Left lobe of liver (tissue), 2 donors: ENCODE measurements at regions not wholly inside any gene's neighbourhood (a gene's known extent, or its start where the extent isn't known, plus 50 kb on each side); places are given as distances from the start of the nearest gene placed in this dataset.

Experiments used
- ATAC-seq: fragments of 200-7000 bp; cut with Tn5 transposase; one replicate; pipeline ENCODE4 v1.9.1; 2020; ENCODE audit warnings: mild to moderate bottlenecking, moderate library complexity
- DNase-seq: peaks from one replicate; pipeline ENCODE4 v3.0.0-alpha.2; 2020; ENCODE audit warnings: low spot score
- donor health status: DM: no; HTN: no; CAD: no; lungs with moderate emphysema.
- donor health status: DM: no; HTN: yes; CAD: no.

DNA sequence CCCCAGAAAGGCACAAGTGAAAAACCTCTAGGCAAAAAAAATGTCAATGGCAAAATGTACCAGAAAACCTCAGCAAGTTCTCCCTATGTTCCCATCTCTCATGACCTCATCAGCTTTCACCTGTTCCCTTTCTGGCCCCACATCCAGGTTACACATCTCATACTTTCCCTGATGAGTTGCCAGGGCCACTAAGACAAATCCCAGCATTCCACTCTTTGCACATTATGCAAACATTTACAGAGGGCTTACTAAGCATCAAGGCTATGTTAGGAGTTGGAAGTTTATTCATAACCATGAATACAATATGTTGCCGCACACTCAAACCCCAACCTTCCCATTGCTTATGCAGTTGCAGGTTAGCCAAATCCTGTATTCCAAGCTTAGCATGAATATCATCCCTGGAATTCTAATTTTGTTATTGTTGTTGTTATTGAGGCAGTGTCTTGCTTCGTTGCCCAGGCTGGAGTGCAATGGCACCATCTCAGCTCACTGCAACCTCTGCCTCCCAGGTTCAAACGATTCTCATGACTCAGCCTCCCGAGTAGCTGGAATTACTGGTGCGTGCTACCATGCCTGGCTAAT lies 129.3 kb upstream of the UBE2E2 start:
- DNase-seq (no peak), ATAC-seq (no peak)

DNA sequence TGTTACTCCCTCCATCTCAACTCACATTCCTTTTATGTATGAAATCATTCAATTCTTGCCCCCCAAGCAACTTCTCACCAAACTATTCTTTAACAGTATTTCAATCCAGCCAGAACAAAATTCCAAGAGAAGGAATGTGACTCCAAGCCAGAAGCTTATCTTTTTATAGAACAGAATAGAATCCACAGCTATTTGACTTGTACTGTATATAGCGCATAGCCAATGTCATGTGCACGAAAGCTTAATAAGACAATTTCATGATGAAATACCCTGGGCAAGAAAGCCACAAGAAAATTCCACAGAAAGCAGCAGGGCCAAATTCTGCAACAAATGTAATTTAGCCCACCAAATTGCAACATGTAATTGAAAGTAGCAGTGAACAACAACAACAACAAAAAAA lies 127.6 kb upstream of the UBE2E2 start:
- ATAC-seq (no peak), DNase-seq (no peak)

- no peak for ATAC-seq
These were observed 126.7 kb upstream of the UBE2E2 start for GRCh38 chr3:23076437-23076836.

GRCh38 chr3:23077126-23077525 lies 126.0 kb upstream of the UBE2E2 start:
- ATAC-seq, result no peak
- DNase-seq, result no peak

More at GRCh38 chr3:23076437-23076836, 126.7 kb upstream of the UBE2E2 start:
- no peak for DNase-seq

- ATAC-seq (no peak), DNase-seq (no peak)
These were observed 124.4 kb upstream of the UBE2E2 start for GRCh38 chr3:23078735-23079134.

- ATAC-seq, result peak; percentile 29
These were observed 123.2 kb upstream of the UBE2E2 start for GRCh38 chr3:23079976-23080375.

GRCh38 chr3:23083701-23084100 lies 119.4 kb upstream of the UBE2E2 start:
- ATAC-seq, result no peak
- DNase-seq, result no peak

More at GRCh38 chr3:23079976-23080375, 123.2 kb upstream of the UBE2E2 start:
- no peak for DNase-seq

DNA sequence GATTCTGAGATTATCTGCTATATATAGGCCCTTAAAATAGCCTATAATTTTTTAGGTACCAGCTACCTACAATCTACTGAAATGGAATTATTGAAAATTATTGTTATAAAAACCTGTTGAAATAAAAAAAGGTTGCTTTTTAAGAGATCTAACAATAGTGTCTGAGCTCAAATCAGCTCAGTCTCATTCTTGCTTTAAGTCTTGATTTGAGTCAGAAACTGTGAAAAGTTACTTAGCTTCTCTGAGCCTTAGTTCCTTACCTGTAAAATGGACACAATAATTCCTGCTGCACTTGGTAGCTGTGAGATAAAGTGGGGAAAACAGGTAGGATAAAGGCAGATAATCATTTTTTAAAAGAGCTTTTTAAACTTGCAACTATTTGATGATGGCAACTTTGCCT lies 118.8 kb upstream of the UBE2E2 start:
- DNase-seq, result no peak
- ATAC-seq, result no peak

- no peak for DNase-seq
- ATAC-seq, result peak; percentile 36
These were observed 117.9 kb upstream of the UBE2E2 start for GRCh38 chr3:23085261-23085660.

DNA sequence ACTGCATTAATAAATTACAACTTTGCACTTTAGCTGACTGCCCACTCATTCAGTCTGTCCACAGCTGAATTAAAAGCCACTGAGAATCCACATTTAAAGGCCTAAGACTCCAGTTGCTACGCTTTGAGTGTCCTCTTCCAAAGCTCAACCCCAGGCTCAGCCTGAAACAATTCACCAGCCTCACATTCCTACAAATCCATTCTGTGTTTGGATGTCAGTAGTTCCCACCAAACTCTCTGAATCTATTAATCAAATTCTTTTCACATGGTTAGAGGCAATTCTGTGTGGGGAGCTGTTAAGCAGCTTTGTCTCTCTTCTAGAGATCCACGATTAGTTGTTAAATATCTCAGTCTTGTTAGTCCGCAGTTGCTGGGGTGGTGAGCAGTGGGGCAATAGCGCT lies 116.8 kb upstream of the UBE2E2 start:
- ATAC-seq (no peak), DNase-seq (no peak)

- ATAC-seq (no peak), DNase-seq (no peak)
These were observed 116.3 kb upstream of the UBE2E2 start for GRCh38 chr3:23086831-23087230.

DNA sequence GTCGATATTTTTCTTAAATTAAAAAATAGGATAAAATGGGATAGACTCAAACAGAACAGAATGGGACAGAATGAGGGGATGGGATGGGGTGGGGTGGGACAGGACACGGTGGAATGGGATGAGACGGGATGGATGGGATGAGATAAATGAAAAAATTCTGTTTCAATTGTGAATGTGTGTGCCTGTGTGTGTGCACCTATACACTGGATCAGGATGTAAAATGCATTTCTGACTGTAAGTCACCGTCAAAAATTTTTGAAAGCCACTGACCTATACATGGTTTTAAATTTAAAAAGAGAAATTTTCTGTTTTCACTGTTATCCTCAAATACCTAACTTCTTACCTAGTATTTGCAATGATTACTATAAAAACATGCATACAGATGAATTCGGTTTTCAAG lies 108.7 kb upstream of the UBE2E2 start:
- DNase-seq (no peak), ATAC-seq (no peak)

- DNase-seq, result no peak
- no peak for ATAC-seq
These were observed 108.2 kb upstream of the UBE2E2 start for GRCh38 chr3:23094890-23095462.

GRCh38 chr3:23096041-23096440 lies 107.1 kb upstream of the UBE2E2 start:
- ATAC-seq, result no peak
- no peak for DNase-seq

DNA sequence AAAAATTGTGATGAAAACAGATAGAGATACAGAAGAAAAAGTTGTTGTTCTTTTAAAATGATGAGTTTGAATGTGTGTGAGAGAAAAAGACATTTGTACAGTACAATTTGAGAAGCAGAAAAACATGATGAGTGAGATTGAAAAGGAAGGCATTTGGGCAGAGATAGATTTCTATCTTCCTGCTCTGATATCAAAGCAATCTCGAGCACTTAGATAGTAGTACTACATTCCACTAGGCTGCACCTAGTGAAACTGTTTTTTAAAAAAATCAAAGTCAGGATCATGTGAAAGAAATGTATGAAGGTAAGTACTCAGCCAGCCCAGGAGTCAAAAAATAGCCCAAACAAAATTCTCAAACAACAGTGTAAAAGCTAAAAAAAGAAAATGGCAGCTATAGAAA lies 104.1 kb upstream of the UBE2E2 start:
- ATAC-seq (no peak), DNase-seq (no peak)

GRCh38 chr3:23099677-23100076 lies 103.5 kb upstream of the UBE2E2 start:
- no peak for ATAC-seq

DNA sequence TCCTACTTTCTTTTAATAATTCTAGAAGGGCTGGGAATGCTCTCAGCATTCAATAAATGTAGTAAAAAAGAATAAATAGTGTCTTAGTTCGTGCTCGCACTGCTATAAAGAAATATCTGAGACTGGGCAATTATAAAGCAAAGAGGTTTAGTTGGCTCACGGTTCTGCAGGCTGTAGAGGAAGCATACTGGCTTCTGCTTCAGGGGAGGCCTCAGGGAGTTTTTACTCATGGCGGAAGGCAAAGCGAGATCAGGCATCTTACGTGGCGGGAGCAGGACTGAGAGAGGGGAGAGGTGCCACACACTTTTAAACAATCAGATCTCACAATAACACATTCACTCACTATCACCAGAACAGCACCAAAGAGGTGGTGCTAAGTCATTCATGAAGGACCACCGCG lies 103.0 kb upstream of the UBE2E2 start:
- ATAC-seq (no peak), DNase-seq (no peak)

More at GRCh38 chr3:23099677-23100076, 103.5 kb upstream of the UBE2E2 start:
- DNase-seq, result no peak

GRCh38 chr3:23103764-23104163 lies 99.4 kb upstream of the UBE2E2 start:
- no peak for DNase-seq
- ATAC-seq, result no peak

- DNase-seq (no peak), ATAC-seq (no peak)
These were observed 98.1 kb upstream of the UBE2E2 start for GRCh38 chr3:23105048-23105447.

GRCh38 chr3:23106666-23107065 lies 96.5 kb upstream of the UBE2E2 start:
- ATAC-seq (no peak), DNase-seq (no peak)

GRCh38 chr3:23107221-23107620 lies 95.9 kb upstream of the UBE2E2 start:
- ATAC-seq (no peak), DNase-seq (no peak)

- DNase-seq (no peak), ATAC-seq (no peak)
These were observed 94.6 kb upstream of the UBE2E2 start for GRCh38 chr3:23108451-23109057.

DNA sequence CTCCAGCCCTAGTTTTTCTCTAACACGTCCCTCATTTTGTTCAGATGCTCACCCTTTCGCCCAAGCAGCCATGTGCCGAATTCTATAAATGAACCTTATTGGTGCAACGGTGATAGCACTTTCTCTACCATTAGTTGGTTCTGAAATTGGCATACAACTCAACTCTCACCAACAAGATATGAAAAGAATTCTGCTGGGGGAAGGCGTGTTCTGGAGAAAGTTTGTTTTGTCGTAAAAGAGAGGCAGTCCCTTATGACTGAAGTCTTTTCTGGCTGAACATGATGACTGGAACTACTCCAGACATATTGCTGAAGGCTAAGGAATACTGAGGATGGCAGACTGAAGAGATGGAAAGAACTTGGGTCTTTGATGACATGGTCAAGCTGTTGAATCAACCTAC lies 91.8 kb upstream of the UBE2E2 start:
- ATAC-seq (no peak), DNase-seq (no peak)
